AG09319 (cell line): ENCODE measurements at regions not wholly inside any gene's neighbourhood (a gene's known extent, or its start where the extent isn't known, plus 50 kb on each side); places are given as distances from the start of the nearest gene placed in this dataset.
"Not testable (repeated sequence)": the region's sequence is repeated elsewhere in the genome, so short reads cannot be mapped to it uniquely, and the experiment has no call there.

Experiments
- DNase-seq: peaks from one replicate; pipeline ENCODE4 v3.0.0-alpha.2; 2010; ENCODE audit warnings: low read depth; ENCODE audit errors: extremely low read depth

DNA sequence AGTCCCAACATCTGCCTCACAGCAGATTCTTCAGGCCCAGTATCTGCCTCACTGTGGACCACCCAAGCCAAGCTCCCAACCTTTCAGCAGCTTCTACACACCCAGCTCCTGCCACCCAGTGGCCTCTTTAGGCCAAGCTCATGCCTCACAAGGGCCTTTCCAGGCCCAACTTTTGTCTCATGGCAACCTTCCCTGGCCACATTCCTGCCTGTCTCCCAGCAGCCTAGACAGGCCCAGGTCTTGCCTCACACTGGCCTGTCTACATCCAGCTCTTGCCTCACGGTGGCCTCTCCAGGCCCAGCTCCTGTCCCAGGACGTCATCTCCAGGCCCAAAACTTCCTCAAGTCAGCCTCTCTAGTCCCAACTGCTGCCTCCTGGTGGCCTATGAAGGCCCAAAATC lies 65.0 kb downstream of the CCDC201 start:
- not testable (repeated sequence) for DNase-seq

- DNase-seq: not testable (repeated sequence)
Measured at GRCh38 chr7:45802214-45802613, 70.7 kb downstream of the CCDC201 start.

GRCh38 chr7:45797264-45797663 lies 75.6 kb downstream of the CCDC201 start:
- DNase-seq: peak; percentile 18

GRCh38 chr7:45789641-45790040 lies 83.2 kb downstream of the CCDC201 start:
- peak; percentile 16 for DNase-seq

DNA sequence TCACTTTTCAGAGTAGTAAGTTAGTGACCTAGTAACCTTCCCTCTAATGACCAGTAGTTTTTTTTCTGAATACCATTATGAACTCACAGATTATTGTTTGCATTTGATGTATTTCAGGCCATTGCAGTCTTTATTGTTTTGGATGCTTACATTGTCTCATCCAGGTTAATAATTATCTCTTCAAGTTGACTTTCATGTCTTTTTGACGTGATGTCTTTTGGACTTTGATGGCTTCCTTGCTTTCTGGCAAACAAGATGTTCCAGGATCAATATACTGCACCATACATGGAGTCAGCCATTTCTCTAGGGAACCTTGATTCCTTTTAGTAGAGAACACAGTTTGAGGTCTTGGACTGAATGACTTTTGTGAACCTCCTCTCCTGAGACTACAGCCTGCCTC lies 87.2 kb downstream of the CCDC201 start:
- DNase-seq: not testable (repeated sequence)

DNA sequence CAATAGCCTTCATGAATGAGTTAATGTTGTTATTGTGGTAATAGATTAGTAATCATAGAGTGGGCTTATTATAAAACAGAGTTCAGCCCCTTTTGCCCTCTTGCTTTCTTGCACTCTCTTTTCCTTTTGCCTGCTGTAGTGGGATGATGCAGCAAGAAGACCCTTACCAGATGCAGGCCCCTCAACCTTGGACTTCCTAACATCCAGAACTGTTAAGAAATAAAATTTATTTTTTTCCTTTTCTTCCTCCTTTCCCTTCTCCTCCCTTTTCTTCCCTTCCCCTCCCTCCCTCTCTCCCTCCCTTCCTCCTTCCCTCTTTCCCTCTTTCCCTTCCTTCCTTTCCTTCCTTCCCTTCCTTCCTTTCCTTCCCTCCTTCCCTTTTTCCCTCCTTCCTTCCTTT lies 88.1 kb downstream of the CCDC201 start:
- DNase-seq: not testable (repeated sequence)
